OCI-LY3 (cell line): ENCODE measurements at regions not wholly inside any gene's neighbourhood (a gene's known extent, or its start where the extent isn't known, plus 50 kb on each side); places are given as distances from the start of the nearest gene placed in this dataset.

Experiments used
- CTCF ChIP-seq: fragments of 200-600, 300-600 bp; sonication (generic); IDR thresholded peaks from 2 replicates; pipeline ENCODE4 v1.5.1; 2014; ENCODE audit warnings: antibody characterized with exemption, low read length, low read depth
- EZH2phosphoT487 ChIP-seq: fragments of 200-600 bp; shearing (Covaris generic); IDR thresholded peaks from 2 replicates; pipeline ENCODE4 v1.6.1; 2018; ENCODE audit warnings: antibody characterized with exemption, mixed run types, low read depth

- TF ChIP-seq CTCF, result no peak
- TF ChIP-seq EZH2phosphoT487, result no peak
Observed at GRCh38 chr5:168125445-168126199, 165.8 kb upstream of the WWC1 start.
